ENCODE measurements at regions not wholly inside any gene's neighbourhood (a gene's known extent, or its start where the extent isn't known, plus 50 kb on each side); places are given as distances from the start of the nearest gene placed in this dataset.

GRCh38 chr2:22397847-22398246 is 987.1 kb upstream of the KLHL29 start:
- Histone ChIP-seq H3K36me3 (no peaks in the 10 kb centered on the region), H3K27me3 (no peaks in the 10 kb centered on the region), H3K9me3 (no peaks in the 10 kb centered on the region), H3K4me1 (peaks cover 4% of the 10 kb centered on the region), H3K4me3 (ENCODE audit: low read depth, low read length) (no peak overlapping the region)
- TF ChIP-seq CTCF (IDR thresholded peaks at IDR 0.05; ENCODE audit: low read depth, low read length) = no peak
- no peak for DNase-seq

GRCh38 chr2:22403748-22404147 is 981.2 kb upstream of the KLHL29 start:
- no peak for TF ChIP-seq CTCF (IDR thresholded peaks at IDR 0.05; ENCODE audit: low read depth, low read length)
- H3K4me1 ChIP-seq = no peaks in the 10 kb centered on the region
- no peaks in the 10 kb centered on the region for H3K9me3 ChIP-seq
- H3K36me3 ChIP-seq = no peaks in the 10 kb centered on the region
- H3K4me3 ChIP-seq (ENCODE audit: low read depth, low read length) = no peak overlapping the region
- no peaks in the 10 kb centered on the region for H3K27me3 ChIP-seq
- DNase-seq = no peak

- H3K27me3 ChIP-seq = no peaks in the 10 kb centered on the region
- H3K9me3 ChIP-seq = no peaks in the 10 kb centered on the region
- no peaks in the 10 kb centered on the region for H3K4me1 ChIP-seq
- H3K36me3 ChIP-seq = no peaks in the 10 kb centered on the region
- no peak overlapping the region for H3K4me3 ChIP-seq (ENCODE audit: low read depth, low read length)
- TF ChIP-seq CTCF (IDR thresholded peaks at IDR 0.05; ENCODE audit: low read depth, low read length) = no peak
- DNase-seq = no peak
Observed at GRCh38 chr2:22406625-22407024, 978.4 kb upstream of the KLHL29 start.

- TF ChIP-seq CTCF (IDR thresholded peaks at IDR 0.05; ENCODE audit: low read depth, low read length) = no peak
- H3K27me3 ChIP-seq = no peaks in the 10 kb centered on the region
- H3K36me3 ChIP-seq = no peaks in the 10 kb centered on the region
- no peak overlapping the region for H3K4me3 ChIP-seq (ENCODE audit: low read depth, low read length)
- no peak for DNase-seq
- no peaks in the 10 kb centered on the region for H3K4me1 ChIP-seq
- H3K9me3 ChIP-seq = no peaks in the 10 kb centered on the region
Observed at GRCh38 chr2:22420076-22420475, 964.9 kb upstream of the KLHL29 start.

GRCh38 chr2:22442051-22442450 is 942.9 kb upstream of the KLHL29 start:
- no peak for TF ChIP-seq CTCF (IDR thresholded peaks at IDR 0.05; ENCODE audit: low read depth, low read length)
- Histone ChIP-seq H3K9me3 (no peaks in the 10 kb centered on the region), H3K4me3 (ENCODE audit: low read depth, low read length) (no peak overlapping the region), H3K27me3 (no peaks in the 10 kb centered on the region), H3K4me1 (0 out of 2 replicates have a peak, but pooled peaks cover 2% of the 10 kb centered on the region), H3K36me3 (no peaks in the 10 kb centered on the region)
- no peak for DNase-seq

- DNase-seq = no peak
- no peaks in the 10 kb centered on the region for H3K9me3 ChIP-seq
- no peaks in the 10 kb centered on the region for H3K36me3 ChIP-seq
- no peak for TF ChIP-seq CTCF (IDR thresholded peaks at IDR 0.05; ENCODE audit: low read depth, low read length)
- 0 out of 2 replicates have a peak, but pooled peaks cover 2% of the 10 kb centered on the region for H3K4me1 ChIP-seq
- no peaks in the 10 kb centered on the region for H3K27me3 ChIP-seq
- no peak overlapping the region for H3K4me3 ChIP-seq (ENCODE audit: low read depth, low read length)
Observed at GRCh38 chr2:22444281-22444680, 940.7 kb upstream of the KLHL29 start.

Measured in BE2C (cell line).